Breast epithelium (tissue), 4 donors: ENCODE measurements at regions not wholly inside any gene's neighbourhood (a gene's known extent, or its start where the extent isn't known, plus 50 kb on each side); places are given as distances from the start of the nearest gene placed in this dataset.

Experiments
- DNase-seq, 2 donors: peaks; one replicate each; pipeline ENCODE4 v3.0.0-alpha.2; 2019; ENCODE audit warnings: low spot score in 2 of 2
- H3K27ac ChIP-seq, 2 donors: fragments of 200-600 bp; sonication (generic) in 1 of 2; one replicate each; pipeline ENCODE4 v1.5.1; 2016 to 2019; ENCODE audit warnings: mild to moderate bottlenecking in 1 of 2
- H3K27me3 ChIP-seq, 2 donors: fragments of 200-600 bp; sonication (generic) in 1 of 2; one replicate each; pipeline versions ENCODE4 v1.5.1 to v1.6.0; 2017 to 2019; ENCODE audit warnings: control low read depth in 1 of 2, mild to moderate bottlenecking in 1 of 2
- H3K36me3 ChIP-seq: fragments of 200-600 bp; one replicate; pipeline ENCODE4 v1.5.1; 2019
- H3K4me1 ChIP-seq, 2 donors: fragments of 200-600 bp; sonication (generic); one replicate each; pipeline ENCODE4 v1.5.1; 2016 to 2019; ENCODE audit warnings: control low read depth in 1 of 2
- H3K4me3 ChIP-seq, 3 donors: fragments of 200-600 bp; sonication (generic); 1 replicate in 2 of 3; 2 replicates in 1 of 3; pipeline ENCODE4 v1.5.1; 2016 to 2019; ENCODE audit warnings: mild to moderate bottlenecking in 3 of 3, moderate library complexity in 2 of 3
- H3K9me3 ChIP-seq, 2 donors: fragments of 200-600 bp; sonication (generic) in 1 of 2; one replicate each; pipeline ENCODE4 v1.5.1; 2016 to 2019; ENCODE audit warnings: control low read depth in 1 of 2
- POLR2A ChIP-seq: fragments of 450-650 bp; IDR thresholded peaks from one replicate; pipeline ENCODE4 v1.6.1; 2016; ENCODE audit warnings: antibody characterized with exemption, mild to moderate bottlenecking, moderate library complexity
- POLR2AphosphoS5 ChIP-seq, 3 donors: sonication (generic); formaldehyde crosslinking; IDR thresholded peaks; one replicate each; pipeline ENCODE4 v1.6.1; 2017; ENCODE audit warnings: antibody characterized with exemption in 3 of 3
- intact Hi-C: fragments of 100-400 bp; cut with DNase I; formaldehyde crosslinking; loops from one replicate; pipeline ENCODE4 v1.15.1; 2023; ENCODE audit warnings: low total_unique reads
- TF ChIP-seq, protein P1 (sequence below), 3 donors: fragments of 450-650 bp; IDR thresholded peaks; one replicate each; pipeline ENCODE4 v1.5.1; 2016 to 2017; ENCODE audit warnings: antibody characterized with exemption in 3 of 3, mild to moderate bottlenecking in 3 of 3, moderate library complexity in 3 of 3

- intact Hi-C loops, result no loop called here
These were observed 301.5 kb upstream of the FBXO33 start for GRCh38 chr14:39733741-39734140.

DNA sequence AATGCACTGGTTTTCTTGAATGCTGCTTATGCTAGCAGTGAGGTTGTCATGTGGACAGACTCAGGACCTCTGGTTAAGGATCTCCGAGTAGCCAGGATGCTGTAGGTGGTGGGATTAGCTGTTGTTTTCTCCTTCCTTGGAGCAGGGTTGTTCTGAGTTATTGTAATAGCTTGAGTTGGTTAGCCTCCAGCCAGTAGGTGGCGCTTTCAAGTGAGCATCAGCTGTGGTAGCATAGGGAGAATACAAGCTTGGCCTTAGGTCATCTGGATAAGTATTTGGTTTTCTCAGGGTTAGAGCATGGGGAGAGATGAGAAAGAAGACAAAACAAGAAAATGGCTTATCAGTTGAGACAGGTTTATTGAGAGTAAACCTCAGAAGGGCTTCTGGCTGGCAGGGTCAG, 299.7 kb upstream of the FBXO33 start:
- no peaks in the 10 kb centered on the region for H3K36me3 ChIP-seq
- H3K27ac ChIP-seq, result no peak overlapping the region
- H3K27me3 ChIP-seq, result no peaks in the 10 kb centered on the region
- H3K4me3 ChIP-seq, result no peak overlapping the region
- TF ChIP-seq POLR2AphosphoS5 (IDR thresholded peaks at IDR 0.05) (no peak), POLR2A (no peak)
- TF ChIP-seq, protein P1, sequence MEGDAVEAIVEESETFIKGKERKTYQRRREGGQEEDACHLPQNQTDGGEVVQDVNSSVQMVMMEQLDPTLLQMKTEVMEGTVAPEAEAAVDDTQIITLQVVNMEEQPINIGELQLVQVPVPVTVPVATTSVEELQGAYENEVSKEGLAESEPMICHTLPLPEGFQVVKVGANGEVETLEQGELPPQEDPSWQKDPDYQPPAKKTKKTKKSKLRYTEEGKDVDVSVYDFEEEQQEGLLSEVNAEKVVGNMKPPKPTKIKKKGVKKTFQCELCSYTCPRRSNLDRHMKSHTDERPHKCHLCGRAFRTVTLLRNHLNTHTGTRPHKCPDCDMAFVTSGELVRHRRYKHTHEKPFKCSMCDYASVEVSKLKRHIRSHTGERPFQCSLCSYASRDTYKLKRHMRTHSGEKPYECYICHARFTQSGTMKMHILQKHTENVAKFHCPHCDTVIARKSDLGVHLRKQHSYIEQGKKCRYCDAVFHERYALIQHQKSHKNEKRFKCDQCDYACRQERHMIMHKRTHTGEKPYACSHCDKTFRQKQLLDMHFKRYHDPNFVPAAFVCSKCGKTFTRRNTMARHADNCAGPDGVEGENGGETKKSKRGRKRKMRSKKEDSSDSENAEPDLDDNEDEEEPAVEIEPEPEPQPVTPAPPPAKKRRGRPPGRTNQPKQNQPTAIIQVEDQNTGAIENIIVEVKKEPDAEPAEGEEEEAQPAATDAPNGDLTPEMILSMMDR (IDR thresholded peaks at IDR 0.05), result no peak
- no peak for DNase-seq
- intact Hi-C loops, result no loop called here
- H3K4me1 ChIP-seq, result no peaks in the 10 kb centered on the region
- H3K9me3 ChIP-seq, result no peaks in the 10 kb centered on the region

More at GRCh38 chr14:39733741-39734140, 301.5 kb upstream of the FBXO33 start:
- Histone ChIP-seq H3K4me3 (no peak overlapping the region), H3K36me3 (no peaks in the 10 kb centered on the region), H3K27me3 (no peaks in the 10 kb centered on the region), H3K9me3 (no peaks in the 10 kb centered on the region), H3K27ac (no peak overlapping the region), H3K4me1 (no peaks in the 10 kb centered on the region)
- TF ChIP-seq, protein P1 (IDR thresholded peaks at IDR 0.05), result no peak
- no peak for TF ChIP-seq POLR2AphosphoS5 (IDR thresholded peaks at IDR 0.05)
- no peak for TF ChIP-seq POLR2A
- DNase-seq, result no peak

GRCh38 chr14:39726563-39726962, 294.3 kb upstream of the FBXO33 start:
- no peaks in the 10 kb centered on the region for H3K4me1 ChIP-seq
- intact Hi-C loops, result no loop called here
- TF ChIP-seq POLR2AphosphoS5 (IDR thresholded peaks at IDR 0.05) (no peak), POLR2A (no peak)
- TF ChIP-seq, protein P1 (IDR thresholded peaks at IDR 0.05), result no peak
- H3K27me3 ChIP-seq, result no peaks in the 10 kb centered on the region
- no peak for DNase-seq
- no peaks in the 10 kb centered on the region for H3K9me3 ChIP-seq
- no peak overlapping the region for H3K4me3 ChIP-seq
- no peaks in the 10 kb centered on the region for H3K36me3 ChIP-seq
- H3K27ac ChIP-seq, result no peak overlapping the region

DNA sequence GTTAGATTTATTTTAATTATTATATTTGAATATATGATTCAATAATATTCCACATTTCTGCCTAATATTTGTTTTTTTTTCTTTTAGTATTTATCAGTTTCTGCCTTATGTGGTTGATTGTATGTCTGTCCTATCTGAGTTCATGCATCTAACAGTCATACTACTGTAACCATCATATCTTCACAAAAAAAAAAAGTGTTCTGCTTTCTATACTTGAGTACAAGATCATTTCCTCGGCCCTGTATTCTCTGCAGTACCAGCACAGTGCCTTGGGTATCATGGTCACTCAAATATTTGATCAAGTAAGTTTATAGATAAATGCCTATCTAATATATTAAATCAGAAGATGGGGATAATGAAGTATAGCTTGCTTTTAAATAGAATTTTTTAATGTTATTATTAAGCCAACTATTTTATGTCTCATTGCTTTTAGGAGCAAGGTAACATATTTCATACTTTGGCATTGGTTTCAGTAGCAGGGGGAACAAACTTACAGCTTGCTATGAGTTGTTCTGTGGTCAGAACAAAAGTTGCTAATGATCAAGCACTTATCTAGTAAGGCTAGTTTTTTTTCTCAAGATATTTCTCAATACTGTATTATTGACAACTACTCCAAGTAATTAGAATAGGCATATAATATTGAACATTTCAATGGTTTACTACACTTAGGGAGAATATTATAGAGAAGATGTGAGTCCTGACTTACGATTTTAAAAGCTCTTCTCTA, 290.5 kb upstream of the FBXO33 start:
- no peak for DNase-seq
- Histone ChIP-seq H3K4me3 (no peak overlapping the region), H3K36me3 (no peaks in the 10 kb centered on the region), H3K27ac (no peak overlapping the region), H3K4me1 (no peaks in the 10 kb centered on the region), H3K27me3 (no peaks in the 10 kb centered on the region), H3K9me3 (no peaks in the 10 kb centered on the region)
- TF ChIP-seq POLR2A, result no peak
- TF ChIP-seq, protein P1 (IDR thresholded peaks at IDR 0.05), result no peak
- intact Hi-C loops, result no loop called here

GRCh38 chr14:39716987-39717570, 284.8 kb upstream of the FBXO33 start:
- TF ChIP-seq, protein P1 (IDR thresholded peaks at IDR 0.05), result no peak
- TF ChIP-seq POLR2AphosphoS5 (IDR thresholded peaks at IDR 0.05), result no peak
- TF ChIP-seq POLR2A, result no peak
- H3K9me3 ChIP-seq, result no peaks in the 10 kb centered on the region
- H3K27me3 ChIP-seq, result no peaks in the 10 kb centered on the region
- H3K4me3 ChIP-seq, result no peak overlapping the region
- no peak overlapping the region for H3K27ac ChIP-seq
- H3K4me1 ChIP-seq, result no peaks in the 10 kb centered on the region
- no peaks in the 10 kb centered on the region for H3K36me3 ChIP-seq
- intact Hi-C loops, result no loop called here
- no peak for DNase-seq
